GM19467 (cell line): ENCODE measurements at regions not wholly inside any gene's neighbourhood (a gene's known extent, or its start where the extent isn't known, plus 50 kb on each side); places are given as distances from the start of the nearest gene placed in this dataset.
"Not testable (repeated sequence)": the region's sequence is repeated elsewhere in the genome, so short reads cannot be mapped to it uniquely, and the experiment has no call there.

Experiments
- ATAC-seq: cut with Tn5 transposase; IDR thresholded peaks from one replicate; pipeline ENCODE4 v1.9.1; 2021; ENCODE audit warnings: mild to moderate bottlenecking, moderate library complexity; ENCODE audit not compliant: unreplicated experiment

GRCh38 chr7:115574681-115575291, 455.8 kb downstream of the TFEC start:
- ATAC-seq: no peak

- ATAC-seq: no peak
Measured at GRCh38 chr7:115572111-115572510, 458.5 kb downstream of the TFEC start.

GRCh38 chr7:115561335-115562110, 469.0 kb downstream of the TFEC start:
- ATAC-seq: no peak

GRCh38 chr7:115559877-115560276, 470.7 kb downstream of the TFEC start:
- no peak for ATAC-seq

GRCh38 chr7:115558161-115558560, 472.4 kb downstream of the TFEC start:
- ATAC-seq: no peak

GRCh38 chr7:115557296-115557695, 473.3 kb downstream of the TFEC start:
- not testable (repeated sequence) for ATAC-seq

GRCh38 chr7:115552766-115553165, 477.8 kb downstream of the TFEC start:
- no peak for ATAC-seq

- ATAC-seq: no peak
Measured at GRCh38 chr7:115549910-115550309, 480.7 kb downstream of the TFEC start.

GRCh38 chr7:115548756-115549155, 481.8 kb downstream of the TFEC start:
- no peak for ATAC-seq

GRCh38 chr7:115546790-115547189, 483.8 kb downstream of the TFEC start:
- ATAC-seq: no peak

- no peak for ATAC-seq
Measured at GRCh38 chr7:115533785-115534184, 496.8 kb downstream of the TFEC start.

GRCh38 chr7:115526278-115526677, 504.3 kb downstream of the TFEC start:
- ATAC-seq: no peak

GRCh38 chr7:115522174-115522573, 508.4 kb downstream of the TFEC start:
- no peak for ATAC-seq

GRCh38 chr7:115516341-115516740, 514.2 kb downstream of the TFEC start:
- no peak for ATAC-seq

- no peak for ATAC-seq
Measured at GRCh38 chr7:115511330-115511729, 519.2 kb downstream of the TFEC start.

GRCh38 chr7:115505136-115505535, 525.4 kb downstream of the TFEC start:
- no peak for ATAC-seq

GRCh38 chr7:115499956-115500355, 530.6 kb downstream of the TFEC start:
- no peak for ATAC-seq

- ATAC-seq: no peak
Measured at GRCh38 chr7:115496006-115496405, 534.6 kb downstream of the TFEC start.

GRCh38 chr7:115494529-115495147, 535.9 kb downstream of the TFEC start:
- no peak for ATAC-seq

- ATAC-seq: no peak
Measured at GRCh38 chr7:115493381-115493780, 537.2 kb downstream of the TFEC start.

GRCh38 chr7:115491744-115492380, 538.7 kb downstream of the TFEC start:
- ATAC-seq: no peak

- no peak for ATAC-seq
Measured at GRCh38 chr7:115479448-115479847, 551.1 kb downstream of the TFEC start.
